Tibial nerve (tissue), 4 donors: ENCODE measurements at regions not wholly inside any gene's neighbourhood (a gene's known extent, or its start where the extent isn't known, plus 50 kb on each side); places are given as distances from the start of the nearest gene placed in this dataset.

ENCODE experiments used
- DNase-seq, 2 donors: peaks; one replicate each; pipeline ENCODE4 v3.0.0-alpha.2; 2019; ENCODE audit warnings: low spot score in 2 of 2
- H3K27ac ChIP-seq, 4 donors: fragments of 200-600 bp; sonication (generic) in 3 of 4; one replicate each; pipeline ENCODE4 v1.5.1; 2017 to 2019; ENCODE audit warnings: mild to moderate bottlenecking in 1 of 4
- H3K27me3 ChIP-seq, 2 donors: fragments of 200-600 bp; sonication (generic) in 1 of 2; one replicate each; pipeline versions ENCODE4 v1.5.1 to v1.6.0; 2017 to 2019
- H3K36me3 ChIP-seq, 3 donors: fragments of 200-600 bp; sonication (generic); one replicate each; pipeline ENCODE4 v1.5.1; 2018 to 2019
- H3K4me1 ChIP-seq, 4 donors: fragments of 200-600 bp; sonication (generic) in 3 of 4; one replicate each; pipeline ENCODE4 v1.5.1; 2017 to 2019
- H3K4me3 ChIP-seq, 4 donors: fragments of 200-600 bp; sonication (generic) in 3 of 4; one replicate each; pipeline ENCODE4 v1.5.1; 2017 to 2019; ENCODE audit warnings: mild to moderate bottlenecking in 1 of 4, moderate library complexity in 1 of 4
- H3K9me3 ChIP-seq, 4 donors: fragments of 200-600 bp; sonication (generic) in 3 of 4; one replicate each; pipeline ENCODE4 v1.5.1; 2017 to 2019
- CTCF ChIP-seq, 5 experiments: fragments of 200-600 bp in 3 of 5; fragments of 450-650 bp in 2 of 5; sonication (generic) in 3 of 5; IDR thresholded peaks; one replicate each; pipeline ENCODE4 v1.5.1; 2016 to 2019; ENCODE audit warnings: antibody characterized with exemption in 5 of 5, mild to moderate bottlenecking in 3 of 5, moderate library complexity in 2 of 5
- EP300 ChIP-seq, 2 donors: sonication (generic); formaldehyde crosslinking; IDR thresholded peaks; one replicate each; pipeline ENCODE4 v1.6.1; 2017; ENCODE audit warnings: antibody characterized with exemption in 2 of 2, mild to moderate bottlenecking in 1 of 2
- POLR2A ChIP-seq, 2 donors: fragments of 450-650 bp; IDR thresholded peaks; one replicate each; pipeline ENCODE4 v1.6.1; 2017; ENCODE audit warnings: antibody characterized with exemption in 2 of 2, mild to moderate bottlenecking in 2 of 2, moderate library complexity in 2 of 2
- WGBS, 2 donors: methylation state at CpG; one replicate each; pipeline ENCODE4 v1.1.5; 2018; 5-methylcytosine and 5-hydroxymethylcytosine counted together

GRCh38 chr1:217921126-217921904, 290.2 kb downstream of the SPATA17 start:
- Histone ChIP-seq H3K36me3 (no peaks in the 10 kb centered on the region), H3K27me3 (peaks cover 0 to 17% of the 10 kb centered on the region in 2 donors), H3K4me1 (peaks cover 0 to 13% (median 0%) of the 10 kb centered on the region in 4 donors), H3K9me3 (no peaks in the 10 kb centered on the region), H3K4me3 (no peak overlapping the region), H3K27ac (no peak overlapping the region)
- WGBS, 2 donors: 82 to 84% methylated on average over 7 of the region's 7 CpGs
- TF ChIP-seq CTCF (IDR thresholded peaks at IDR 0.05) (no peak), POLR2A (IDR thresholded peaks at IDR 0.05) (no peak), EP300 (IDR thresholded peaks at IDR 0.05) (no peak)
- DNase-seq: no peak

- no peaks in the 10 kb centered on the region for H3K9me3 ChIP-seq
- DNase-seq: no peak
- no peak overlapping the region for H3K4me3 ChIP-seq
- H3K27me3 ChIP-seq: peaks cover 0 to 17% of the 10 kb centered on the region in 2 donors
- TF ChIP-seq EP300 (IDR thresholded peaks at IDR 0.05) (no peak), CTCF (IDR thresholded peaks at IDR 0.05) (no peak), POLR2A (IDR thresholded peaks at IDR 0.05) (no peak)
- H3K4me1 ChIP-seq: peaks cover 0 to 12% (median 0%) of the 10 kb centered on the region in 4 donors
- 13 to 14% methylated on average over 30 to 35 of the region's 36 CpGs for WGBS, 2 donors
- H3K27ac ChIP-seq: no peak overlapping the region
- no peaks in the 10 kb centered on the region for H3K36me3 ChIP-seq
These were observed 293.8 kb downstream of the SPATA17 start for GRCh38 chr1:217924924-217925323.

- WGBS, 2 donors: 40 to 44% methylated on average over 10 of the region's 10 CpGs
- Histone ChIP-seq H3K36me3 (no peaks in the 10 kb centered on the region), H3K4me3 (peak overlapping the region in 1 of 4 donors; percentile 17), H3K27me3 (peaks cover 0 to 10% of the 10 kb centered on the region in 2 donors), H3K9me3 (no peaks in the 10 kb centered on the region), H3K27ac (no peak overlapping the region), H3K4me1 (peaks cover 0 to 5% (median 0%) of the 10 kb centered on the region in 4 donors)
- no peak for DNase-seq
- TF ChIP-seq POLR2A (IDR thresholded peaks at IDR 0.05): no peak
These were observed 298.2 kb downstream of the SPATA17 start for GRCh38 chr1:217929213-217929885.

GRCh38 chr1:217943361-217943760, 312.2 kb downstream of the SPATA17 start:
- no peak for DNase-seq
- H3K36me3 ChIP-seq: no peaks in the 10 kb centered on the region
- H3K4me1 ChIP-seq: no peaks in the 10 kb centered on the region
- no peak overlapping the region for H3K4me3 ChIP-seq
- no peaks in the 10 kb centered on the region for H3K9me3 ChIP-seq
- TF ChIP-seq CTCF (IDR thresholded peaks at IDR 0.05) (no peak), POLR2A (IDR thresholded peaks at IDR 0.05) (no peak)
- no peak overlapping the region for H3K27ac ChIP-seq
- 73 to 79% methylated on average over 5 of the region's 5 CpGs for WGBS, 2 donors
- H3K27me3 ChIP-seq: no peaks in the 10 kb centered on the region

- no peak for DNase-seq
- H3K27ac ChIP-seq: no peak overlapping the region
- no peaks in the 10 kb centered on the region for H3K9me3 ChIP-seq
- H3K27me3 ChIP-seq: no peaks in the 10 kb centered on the region
- no peaks in the 10 kb centered on the region for H3K36me3 ChIP-seq
- H3K4me1 ChIP-seq: no peaks in the 10 kb centered on the region
- H3K4me3 ChIP-seq: no peak overlapping the region
- TF ChIP-seq POLR2A (IDR thresholded peaks at IDR 0.05) (no peak), EP300 (IDR thresholded peaks at IDR 0.05) (no peak), CTCF (IDR thresholded peaks at IDR 0.05) (no peak)
- WGBS, 2 donors: 47 to 51% methylated on average over 6 of the region's 6 CpGs
These were observed 313.4 kb downstream of the SPATA17 start for GRCh38 chr1:217944550-217944949.
